ENCODE measurements at regions not wholly inside any gene's neighbourhood (a gene's known extent, or its start where the extent isn't known, plus 50 kb on each side); places are given as distances from the start of the nearest gene placed in this dataset.
"Not testable (repeated sequence)": the region's sequence is repeated elsewhere in the genome, so short reads cannot be mapped to it uniquely, and the experiment has no call there.

- Histone ChIP-seq H3K27ac (no peak overlapping the region), H3K4me3 (no peak overlapping the region), H3K9me3 (peaks cover 0 to 30% (median under 1%) of the 10 kb centered on the region in 4 donors), H3K27me3 (no peaks in the 10 kb centered on the region), H3K4me1 (no peaks in the 10 kb centered on the region), H3K36me3 (no peaks in the 10 kb centered on the region)
- DNase-seq: no peak
- intact Hi-C loops (cut with DNase I; ENCODE audit: low total_unique reads): no loop called here
- 56 to 74% (median 72%) methylated on average over 2 of the region's 2 CpGs for WGBS, 5 donors
- no peak for TF ChIP-seq POLR2A (IDR thresholded peaks at IDR 0.05)
- TF ChIP-seq, protein P1, sequence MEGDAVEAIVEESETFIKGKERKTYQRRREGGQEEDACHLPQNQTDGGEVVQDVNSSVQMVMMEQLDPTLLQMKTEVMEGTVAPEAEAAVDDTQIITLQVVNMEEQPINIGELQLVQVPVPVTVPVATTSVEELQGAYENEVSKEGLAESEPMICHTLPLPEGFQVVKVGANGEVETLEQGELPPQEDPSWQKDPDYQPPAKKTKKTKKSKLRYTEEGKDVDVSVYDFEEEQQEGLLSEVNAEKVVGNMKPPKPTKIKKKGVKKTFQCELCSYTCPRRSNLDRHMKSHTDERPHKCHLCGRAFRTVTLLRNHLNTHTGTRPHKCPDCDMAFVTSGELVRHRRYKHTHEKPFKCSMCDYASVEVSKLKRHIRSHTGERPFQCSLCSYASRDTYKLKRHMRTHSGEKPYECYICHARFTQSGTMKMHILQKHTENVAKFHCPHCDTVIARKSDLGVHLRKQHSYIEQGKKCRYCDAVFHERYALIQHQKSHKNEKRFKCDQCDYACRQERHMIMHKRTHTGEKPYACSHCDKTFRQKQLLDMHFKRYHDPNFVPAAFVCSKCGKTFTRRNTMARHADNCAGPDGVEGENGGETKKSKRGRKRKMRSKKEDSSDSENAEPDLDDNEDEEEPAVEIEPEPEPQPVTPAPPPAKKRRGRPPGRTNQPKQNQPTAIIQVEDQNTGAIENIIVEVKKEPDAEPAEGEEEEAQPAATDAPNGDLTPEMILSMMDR (IDR thresholded peaks at IDR 0.05): no peak
- TF ChIP-seq EP300 (IDR thresholded peaks at IDR 0.05): no peak
- TF ChIP-seq POLR2AphosphoS5 (IDR thresholded peaks at IDR 0.05): no peak
These were observed 457.4 kb upstream of the NUDT12 start for GRCh38 chr5:104019956-104020355.

DNA sequence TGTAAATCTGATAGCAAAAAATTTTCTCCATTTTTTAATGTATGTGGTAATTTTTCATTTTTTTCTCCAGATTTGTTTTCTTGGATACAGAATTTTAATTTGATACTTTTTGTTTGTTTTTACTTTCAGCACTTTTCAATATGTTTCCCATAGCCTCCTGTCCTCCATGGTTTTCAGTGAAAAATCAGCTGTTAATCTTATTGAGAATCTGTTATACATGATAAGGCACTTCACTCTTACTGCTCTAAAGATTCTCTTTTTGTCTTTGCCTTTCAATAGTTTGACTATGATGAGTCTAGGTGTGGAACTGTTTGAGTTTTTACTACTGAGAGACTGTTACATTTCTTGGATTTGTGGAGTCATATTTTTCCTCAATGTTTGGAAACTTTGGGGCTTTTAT is 455.7 kb upstream of the NUDT12 start:
- Histone ChIP-seq H3K4me3 (no peak overlapping the region), H3K36me3 (no peaks in the 10 kb centered on the region), H3K9me3 (peaks cover 0 to 32% (median under 1%) of the 10 kb centered on the region in 4 donors), H3K27ac (no peak overlapping the region), H3K27me3 (no peaks in the 10 kb centered on the region), H3K4me1 (no peaks in the 10 kb centered on the region)
- no peak for DNase-seq
- intact Hi-C loops (cut with DNase I; ENCODE audit: low total_unique reads): no loop called here
- TF ChIP-seq, protein P1 (IDR thresholded peaks at IDR 0.05): no peak
- no peak for TF ChIP-seq POLR2AphosphoS5 (IDR thresholded peaks at IDR 0.05)
- TF ChIP-seq EP300 (IDR thresholded peaks at IDR 0.05): no peak
- no peak for TF ChIP-seq POLR2A (IDR thresholded peaks at IDR 0.05)

- intact Hi-C loops (cut with DNase I; ENCODE audit: low total_unique reads): no loop called here
- H3K9me3 ChIP-seq: peaks cover 0 to 33% (median 3%) of the 10 kb centered on the region in 4 donors
- H3K27me3 ChIP-seq: no peaks in the 10 kb centered on the region
- H3K36me3 ChIP-seq: no peaks in the 10 kb centered on the region
- WGBS, 5 donors: 73 to 84% (median 79%) methylated on average over 3 of the region's 3 CpGs
- TF ChIP-seq, protein P1 (IDR thresholded peaks at IDR 0.05): no peak
- no peak for TF ChIP-seq EP300 (IDR thresholded peaks at IDR 0.05)
- no peak for TF ChIP-seq POLR2AphosphoS5 (IDR thresholded peaks at IDR 0.05)
- no peak for TF ChIP-seq POLR2A (IDR thresholded peaks at IDR 0.05)
- no peaks in the 10 kb centered on the region for H3K4me1 ChIP-seq
- H3K4me3 ChIP-seq: no peak overlapping the region
- DNase-seq: no peak
- H3K27ac ChIP-seq: no peak overlapping the region
These were observed 454.1 kb upstream of the NUDT12 start for GRCh38 chr5:104016646-104017045.

GRCh38 chr5:104015765-104016164 is 453.2 kb upstream of the NUDT12 start:
- WGBS, 5 donors: 46 to 60% (median 52%) methylated on average over 2 of the region's 2 CpGs
- H3K36me3 ChIP-seq: no peaks in the 10 kb centered on the region
- no peaks in the 10 kb centered on the region for H3K4me1 ChIP-seq
- H3K27ac ChIP-seq: no peak overlapping the region
- intact Hi-C loops (cut with DNase I; ENCODE audit: low total_unique reads): no loop called here
- H3K9me3 ChIP-seq: peaks cover 0 to 30% (median 3%) of the 10 kb centered on the region in 4 donors
- no peak for TF ChIP-seq POLR2AphosphoS5 (IDR thresholded peaks at IDR 0.05)
- TF ChIP-seq, protein P1 (IDR thresholded peaks at IDR 0.05): no peak
- no peak for DNase-seq
- no peaks in the 10 kb centered on the region for H3K27me3 ChIP-seq
- H3K4me3 ChIP-seq: no peak overlapping the region

DNA sequence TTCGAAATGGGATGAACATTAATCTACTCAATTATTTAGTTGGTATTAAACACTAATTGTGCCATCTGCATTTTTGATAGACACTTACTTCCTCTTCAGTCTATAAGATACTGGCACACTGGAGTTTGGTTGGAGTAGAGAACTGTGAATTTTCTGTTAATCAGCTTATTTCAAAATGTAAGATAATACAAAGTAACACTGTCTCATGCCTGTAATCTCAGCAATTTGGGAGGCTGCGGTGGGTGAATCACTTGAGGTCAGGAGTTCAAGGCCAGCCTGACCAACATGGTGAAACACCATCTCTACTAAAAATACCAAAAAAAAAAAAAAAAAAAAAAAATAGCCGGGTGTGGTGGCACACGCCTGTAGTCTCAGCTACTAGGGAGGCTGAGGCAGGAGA is 440.2 kb upstream of the NUDT12 start:
- H3K27me3 ChIP-seq; H3K27ac ChIP-seq; DNase-seq; H3K4me1 ChIP-seq; H3K36me3 ChIP-seq; H3K4me3 ChIP-seq; intact Hi-C loops (cut with DNase I; ENCODE audit: low total_unique reads); H3K9me3 ChIP-seq: not testable (repeated sequence)
- WGBS, 5 donors: 83 to 90% (median 84%) methylated on average over 3 to 4 of the region's 4 CpGs

All from stomach (tissue), 8 donors.